Activated CD8-positive, alpha-beta memory T cell treated with anti-CD3 and anti-CD28 coated beads, Interleukin-2, amount 50 U/mL, for 1 hour (primary cell): ENCODE measurements at regions not wholly inside any gene's neighbourhood (a gene's known extent, or its start where the extent isn't known, plus 50 kb on each side); places are given as distances from the start of the nearest gene placed in this dataset.

ENCODE experiments used
- DNase-seq: peaks from one replicate; pipeline ENCODE4 v3.0.0-alpha.2; 2020; ENCODE audit errors: extremely low read depth

DNA sequence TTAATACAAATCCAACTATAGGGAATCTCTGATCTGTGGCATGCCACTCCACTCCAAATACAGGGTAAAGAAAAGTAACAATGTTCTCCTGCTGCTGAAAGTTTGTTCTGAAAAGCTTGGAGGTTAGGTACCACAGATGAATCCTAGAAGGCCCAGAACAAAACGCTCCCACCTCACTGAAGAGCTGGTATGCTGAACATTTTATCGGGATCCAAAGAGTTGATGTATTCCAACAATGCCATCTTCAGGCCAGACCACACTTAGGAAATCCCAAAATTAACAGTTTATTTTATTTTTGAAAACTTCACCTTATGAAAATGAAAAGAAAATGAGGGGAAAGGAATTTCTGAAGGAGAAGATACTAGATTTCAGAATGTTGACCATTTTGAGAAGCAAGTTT is 145.1 kb upstream of the CDH19 start:
- no peak for DNase-seq

- no peak for DNase-seq
Measured at GRCh38 chr18:66742832-66743231, 138.9 kb upstream of the CDH19 start.

- DNase-seq, result no peak
Measured at GRCh38 chr18:66735933-66736332, 132.0 kb upstream of the CDH19 start.

DNA sequence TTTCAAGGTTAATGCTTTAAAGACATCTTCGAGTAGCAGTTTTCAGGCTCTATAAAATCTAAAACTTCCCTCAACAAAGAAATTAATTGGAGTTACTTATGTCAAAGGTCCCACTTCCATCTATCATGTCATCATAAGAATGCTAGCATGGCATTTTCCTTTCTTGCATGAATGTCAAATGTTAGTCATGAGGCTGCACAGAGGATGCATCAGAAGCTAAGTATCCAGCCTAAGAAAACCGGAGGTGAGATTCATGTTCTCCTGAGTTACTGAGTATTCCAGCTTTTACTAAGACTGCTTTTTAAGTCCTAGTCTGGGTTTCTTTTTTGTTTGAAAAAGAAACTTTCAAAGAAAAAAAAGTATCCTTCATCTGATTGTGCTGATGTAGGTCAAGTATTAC is 130.6 kb upstream of the CDH19 start:
- DNase-seq, result no peak

- DNase-seq, result no peak
Measured at GRCh38 chr18:66731890-66732289, 128.0 kb upstream of the CDH19 start.

GRCh38 chr18:66729442-66730239 is 125.8 kb upstream of the CDH19 start:
- no peak for DNase-seq

DNA sequence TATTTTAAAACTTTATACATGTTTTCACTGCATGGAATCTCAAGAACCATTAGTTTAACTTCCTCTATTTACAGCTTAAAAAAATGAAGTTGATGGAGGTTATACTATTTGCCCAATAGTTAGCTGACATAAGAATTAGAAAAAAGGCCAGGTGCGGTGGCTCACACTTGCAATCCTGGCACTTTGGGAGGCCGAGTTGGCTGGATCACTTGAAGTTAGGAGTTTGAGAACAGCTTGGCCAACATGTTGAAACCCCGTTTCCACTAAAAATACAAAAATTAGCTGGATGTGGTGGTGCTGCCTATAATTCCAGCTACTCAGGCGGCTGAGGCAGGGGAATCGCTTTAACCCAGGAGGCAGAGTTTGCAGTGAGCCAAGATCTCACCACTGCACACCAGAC is 125.1 kb upstream of the CDH19 start:
- DNase-seq, result no peak

GRCh38 chr18:66727991-66728390 is 124.1 kb upstream of the CDH19 start:
- DNase-seq, result no peak

GRCh38 chr18:66724664-66725356 is 120.9 kb upstream of the CDH19 start:
- no peak for DNase-seq

- DNase-seq, result no peak
Measured at GRCh38 chr18:66722671-66723070, 118.8 kb upstream of the CDH19 start.

DNA sequence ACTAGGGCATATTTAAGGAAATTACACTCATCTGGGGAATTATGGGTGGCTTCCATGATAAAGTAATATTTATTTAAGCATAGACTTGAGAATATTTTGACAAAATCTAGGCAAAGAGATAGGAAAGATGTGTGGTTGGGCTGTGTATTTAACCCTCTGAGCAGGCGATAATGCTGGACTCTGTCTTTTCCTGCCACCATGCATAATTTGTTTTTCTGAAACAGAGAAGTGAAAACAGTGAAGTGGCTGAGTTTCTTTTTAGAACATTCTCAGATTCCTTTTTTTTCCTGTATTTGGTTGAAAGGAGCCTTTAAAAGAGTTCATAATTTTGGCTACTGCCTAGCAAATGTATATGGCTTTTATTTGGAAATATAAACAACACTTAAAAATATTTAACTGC is 104.8 kb upstream of the CDH19 start:
- no peak for DNase-seq

DNA sequence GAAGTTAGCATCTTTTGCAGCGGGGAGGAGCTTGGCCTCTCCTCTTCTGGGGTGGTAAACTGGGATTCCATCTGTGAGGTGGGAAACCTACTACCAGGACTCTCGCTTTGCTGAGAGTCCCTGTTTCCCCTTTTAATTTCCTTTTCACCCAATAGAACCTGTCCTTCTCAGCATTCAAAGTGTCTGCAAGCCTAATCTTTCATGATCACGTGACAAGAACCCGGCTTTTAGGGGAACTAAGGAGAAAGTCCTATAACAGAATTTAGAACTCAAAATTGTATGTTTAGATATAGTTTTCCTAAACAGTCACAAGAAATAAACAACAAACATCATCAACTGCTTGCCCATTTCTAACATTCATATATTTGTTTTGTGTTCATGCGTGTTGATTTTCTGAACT is 103.6 kb upstream of the CDH19 start:
- no peak for DNase-seq

- DNase-seq, result no peak
Measured at GRCh38 chr18:66695281-66695680, 91.4 kb upstream of the CDH19 start.

DNA sequence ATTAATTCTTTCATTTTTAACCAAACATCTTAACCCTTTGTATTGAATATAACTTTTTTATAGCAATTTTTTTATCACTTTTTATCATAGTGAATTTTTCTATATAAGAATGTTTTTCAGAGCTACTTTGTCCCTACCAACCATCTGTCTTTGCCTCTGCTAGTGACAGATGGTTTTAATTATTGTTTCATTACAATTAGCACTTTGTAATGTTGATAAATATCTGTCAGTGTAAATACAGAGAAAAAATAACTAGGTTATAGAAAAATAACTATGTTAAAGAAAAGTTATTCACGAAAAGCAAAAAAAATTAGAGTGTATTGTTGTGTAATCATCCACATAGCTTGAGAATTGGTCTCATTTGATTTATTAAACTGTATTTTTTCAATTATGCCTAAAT is 91.0 kb upstream of the CDH19 start:
- no peak for DNase-seq

- no peak for DNase-seq
Measured at GRCh38 chr18:66687635-66688034, 83.7 kb upstream of the CDH19 start.

DNA sequence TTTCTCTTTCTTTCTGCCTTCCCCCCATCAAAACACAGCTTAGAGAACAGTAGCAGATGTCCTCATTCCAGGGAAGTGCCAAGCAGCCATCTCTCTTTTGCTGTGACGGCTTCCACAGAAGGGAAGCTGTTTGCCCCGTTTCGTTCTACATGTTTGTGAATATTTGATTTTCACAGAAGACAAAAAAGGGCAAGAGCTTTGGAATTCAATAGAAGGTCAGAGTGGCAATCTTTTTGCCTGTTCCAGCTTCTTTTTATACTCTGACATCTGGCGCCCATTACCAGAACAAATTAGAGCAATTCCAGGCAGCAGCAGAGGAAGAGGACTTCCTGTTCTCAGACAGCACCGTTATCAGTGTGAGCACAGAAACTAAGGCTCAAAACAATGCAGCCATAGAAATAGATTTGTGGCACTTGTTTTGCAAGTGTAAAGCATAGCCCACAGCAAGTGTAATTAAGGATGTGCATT is 79.0 kb upstream of the CDH19 start:
- no peak for DNase-seq

- DNase-seq, result no peak
Measured at GRCh38 chr18:66676699-66677098, 72.8 kb upstream of the CDH19 start.

- no peak for DNase-seq
Measured at GRCh38 chr18:66674286-66674685, 70.4 kb upstream of the CDH19 start.

DNA sequence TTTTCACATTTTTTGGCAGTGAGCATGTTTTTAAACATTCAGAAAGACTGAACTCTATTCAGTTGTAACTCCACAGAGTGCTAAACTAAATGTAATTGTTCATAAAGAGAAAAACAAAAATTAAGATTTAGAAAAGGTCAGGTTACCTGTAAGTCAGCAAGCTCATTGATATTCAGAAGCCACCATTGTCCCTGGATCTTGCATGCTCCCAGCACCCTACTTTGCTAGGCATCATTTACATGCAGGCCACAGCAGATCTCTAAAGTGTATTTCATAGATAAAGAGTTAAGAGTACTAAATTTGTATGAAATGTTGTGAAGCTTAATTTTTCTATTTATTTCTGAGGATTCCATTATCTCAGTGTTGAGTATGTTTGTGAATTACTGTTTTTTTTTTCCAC is 64.8 kb upstream of the CDH19 start:
- no peak for DNase-seq

GRCh38 chr18:66662632-66663031 is 58.7 kb upstream of the CDH19 start:
- no peak for DNase-seq

DNA sequence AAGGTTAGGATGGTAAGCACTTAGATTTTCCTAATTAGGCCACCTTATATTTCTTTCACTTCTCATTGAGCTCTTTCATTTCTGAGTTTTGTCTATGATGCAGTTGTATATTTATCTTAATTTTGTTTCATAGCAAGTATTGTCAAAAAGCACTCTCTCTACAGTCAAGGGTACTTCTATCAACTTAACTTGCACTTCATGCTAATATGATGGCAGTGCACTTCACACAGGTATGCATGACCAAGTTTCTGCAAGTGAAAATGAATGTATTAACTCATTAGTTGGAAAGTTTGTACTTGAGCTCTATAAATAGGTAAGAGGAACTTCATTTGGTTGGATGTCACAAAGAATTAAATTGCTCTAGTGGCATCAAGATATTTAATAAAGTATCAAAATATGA is 51.5 kb upstream of the CDH19 start:
- DNase-seq, result no peak
